ENCODE measurements at regions not wholly inside any gene's neighbourhood (a gene's known extent, or its start where the extent isn't known, plus 50 kb on each side); places are given as distances from the start of the nearest gene placed in this dataset.

GRCh38 chr1:5809207-5809788 lies 182.9 kb downstream of the NPHP4 start:
- H4K20me1 ChIP-seq (ENCODE audit: insufficient read depth), result no peaks in the 10 kb centered on the region
- no peaks in the 10 kb centered on the region for H3K36me3 ChIP-seq (ENCODE audit: insufficient read depth, low read length)
- TF ChIP-seq CTCF (IDR thresholded peaks at IDR 0.05; ENCODE audit: poor library complexity, severe bottlenecking), result no peak
- no peak for TF ChIP-seq EP300 (conservative IDR thresholded peaks at IDR 0.05; ENCODE audit: poor library complexity, severe bottlenecking)
- TF ChIP-seq REST (IDR thresholded peaks at IDR 0.05; ENCODE audit: borderline replicate concordance), result no peak
- TF ChIP-seq MXI1 (conservative IDR thresholded peaks at IDR 0.05; ENCODE audit: poor library complexity, severe bottlenecking), result no peak
- no peak for TF ChIP-seq POLR2AphosphoS5 (IDR thresholded peaks at IDR 0.05)
- TF ChIP-seq EZH2 (IDR thresholded peaks at IDR 0.05; ENCODE audit: borderline replicate concordance, insufficient read depth, low read length, poor library complexity, severe bottlenecking), result no peak
- no peak for TF ChIP-seq RAD21 (conservative IDR thresholded peaks at IDR 0.05)
- no peak for TF ChIP-seq SMC3 (conservative IDR thresholded peaks at IDR 0.05; ENCODE audit: poor library complexity)
- no peak for TF ChIP-seq TAF1 (IDR thresholded peaks at IDR 0.05; ENCODE audit: low read depth)
- no peak overlapping the region for H3K4me3 ChIP-seq (ENCODE audit: low read length)
- H3K9ac ChIP-seq (ENCODE audit: low read length), result no peak overlapping the region
- H3K27ac ChIP-seq (ENCODE audit: low read length), result no peak overlapping the region
- H3K27me3 ChIP-seq (ENCODE audit: insufficient read depth, low read depth, low read length), result no peaks in the 10 kb centered on the region
- no peaks in the 10 kb centered on the region for H3K9me3 ChIP-seq (ENCODE audit: low read length)
- H3F3A ChIP-seq (ENCODE audit: insufficient read depth, low read length, poor library complexity, severe bottlenecking), result no peaks in the 10 kb centered on the region
- H2AFZ ChIP-seq (ENCODE audit: low read depth, low read length), result no peak overlapping the region
- no peaks in the 10 kb centered on the region for H3K79me2 ChIP-seq (replicated peaks; ENCODE audit: insufficient read depth, low read length)
- H3K9me2 ChIP-seq (ENCODE audit: insufficient read depth, low read length), result no peaks in the 10 kb centered on the region
- H3K4me2 ChIP-seq (ENCODE audit: low read length), result no peak overlapping the region

GRCh38 chr1:5803851-5804250 lies 188.4 kb downstream of the NPHP4 start:
- Histone ChIP-seq H3K9me3 (ENCODE audit: low read length) (no peaks in the 10 kb centered on the region), H3K9ac (ENCODE audit: low read length) (no peak overlapping the region), H3K27ac (ENCODE audit: low read length) (no peak overlapping the region), H4K20me1 (ENCODE audit: insufficient read depth) (no peaks in the 10 kb centered on the region), H3K79me2 (replicated peaks; ENCODE audit: insufficient read depth, low read length) (no peaks in the 10 kb centered on the region), H3K4me2 (ENCODE audit: low read length) (no peak overlapping the region), H2AFZ (ENCODE audit: low read depth, low read length) (no peak overlapping the region), H3K36me3 (ENCODE audit: insufficient read depth, low read length) (no peaks in the 10 kb centered on the region), H3K9me2 (ENCODE audit: insufficient read depth, low read length) (no peaks in the 10 kb centered on the region), H3F3A (ENCODE audit: insufficient read depth, low read length, poor library complexity, severe bottlenecking) (no peaks in the 10 kb centered on the region), H3K4me3 (ENCODE audit: low read length) (no peak overlapping the region), H3K27me3 (ENCODE audit: insufficient read depth, low read depth, low read length) (no peaks in the 10 kb centered on the region)
- TF ChIP-seq MXI1 (conservative IDR thresholded peaks at IDR 0.05; ENCODE audit: poor library complexity, severe bottlenecking), result no peak
- TF ChIP-seq POLR2AphosphoS5 (IDR thresholded peaks at IDR 0.05), result no peak
- no peak for TF ChIP-seq EZH2 (IDR thresholded peaks at IDR 0.05; ENCODE audit: borderline replicate concordance, insufficient read depth, low read length, poor library complexity, severe bottlenecking)
- TF ChIP-seq SMC3 (conservative IDR thresholded peaks at IDR 0.05; ENCODE audit: poor library complexity), result no peak
- TF ChIP-seq REST (IDR thresholded peaks at IDR 0.05; ENCODE audit: borderline replicate concordance), result no peak
- no peak for TF ChIP-seq TAF1 (IDR thresholded peaks at IDR 0.05; ENCODE audit: low read depth)
- no peak for TF ChIP-seq RAD21 (conservative IDR thresholded peaks at IDR 0.05)
- TF ChIP-seq EP300 (conservative IDR thresholded peaks at IDR 0.05; ENCODE audit: poor library complexity, severe bottlenecking), result no peak
- TF ChIP-seq CTCF (IDR thresholded peaks at IDR 0.05; ENCODE audit: poor library complexity, severe bottlenecking), result no peak
